Astrocyte of the hippocampus (primary cell): ENCODE measurements at regions not wholly inside any gene's neighbourhood (a gene's known extent, or its start where the extent isn't known, plus 50 kb on each side); places are given as distances from the start of the nearest gene placed in this dataset.
A peak's percentile ranks its signal among the peaks of the same experiment; 100 is the strongest.
"Not testable (repeated sequence)": the region's sequence is repeated elsewhere in the genome, so short reads cannot be mapped to it uniquely, and the experiment has no call there.

Experiments
- DNase-seq: peaks from one replicate; pipeline ENCODE4 v3.0.0; 2011; ENCODE audit warnings: low read depth, low spot score

DNA sequence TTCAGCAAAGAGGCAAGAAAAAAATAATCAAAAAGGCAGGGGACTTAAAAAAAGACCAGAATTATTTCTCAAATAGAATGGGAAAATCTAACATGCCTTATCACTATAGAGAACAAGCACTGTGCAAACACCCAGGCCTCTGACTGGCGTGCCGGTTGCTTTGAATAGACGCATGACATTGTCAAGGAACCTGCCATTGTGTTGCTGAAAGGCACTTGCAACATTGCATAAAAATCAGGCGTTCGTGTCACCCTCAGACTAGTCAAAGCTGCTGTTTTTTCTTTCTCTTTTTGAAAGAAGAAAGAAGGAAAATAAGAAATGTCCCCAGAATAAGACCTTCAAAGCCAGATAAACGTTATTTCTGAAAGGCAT, 549.3 kb upstream of the CADM1 start:
- DNase-seq: no peak

DNA sequence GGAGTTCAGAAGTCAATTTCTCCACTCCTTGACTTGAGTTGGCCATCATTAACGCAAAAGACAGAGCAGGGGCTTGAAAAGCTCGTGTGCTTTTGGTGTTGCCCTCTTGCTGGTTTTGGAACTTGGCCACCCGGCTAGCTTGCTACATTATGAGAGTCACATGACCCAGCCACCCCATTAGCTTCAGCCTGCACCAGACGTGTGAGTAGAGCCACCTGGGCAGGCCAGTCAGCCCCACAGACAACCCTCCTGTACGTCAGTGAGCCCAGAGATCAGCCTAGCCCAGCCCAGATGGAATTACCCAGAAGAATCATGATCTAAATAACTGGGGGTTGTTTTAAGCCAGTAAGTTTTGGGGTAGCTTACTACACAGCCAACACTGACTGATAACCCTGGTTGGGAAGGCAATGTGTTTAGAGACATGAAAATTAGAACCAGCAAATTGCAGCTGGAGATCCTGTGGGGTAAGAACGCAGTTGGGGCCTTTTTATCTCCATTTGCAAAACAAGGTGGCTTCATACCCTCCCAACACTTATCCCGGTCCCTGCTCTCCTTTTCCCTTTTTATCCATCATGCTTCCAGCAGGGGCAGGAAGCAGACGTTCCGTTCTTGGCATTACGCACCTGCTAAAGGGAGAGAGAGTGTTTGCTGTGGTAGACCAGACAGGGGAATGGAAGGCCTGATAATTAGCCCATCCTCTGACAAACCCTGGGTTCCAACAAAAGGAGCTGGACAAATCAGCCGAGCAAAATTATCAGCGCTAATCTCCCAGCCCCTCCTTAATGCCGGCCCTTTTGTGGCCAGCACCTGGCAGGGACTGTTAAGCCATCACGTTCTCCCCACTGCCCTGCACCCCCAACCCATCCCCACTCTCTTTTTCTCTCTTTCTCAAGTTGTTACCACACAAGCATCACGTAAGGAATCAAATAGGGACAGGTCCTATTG, 548.7 kb upstream of the CADM1 start:
- DNase-seq: no peak

- no peak for DNase-seq
Observed at GRCh38 chr11:116051494-116051893, 547.3 kb upstream of the CADM1 start.

GRCh38 chr11:116049383-116049782, 545.2 kb upstream of the CADM1 start:
- DNase-seq: no peak

DNA sequence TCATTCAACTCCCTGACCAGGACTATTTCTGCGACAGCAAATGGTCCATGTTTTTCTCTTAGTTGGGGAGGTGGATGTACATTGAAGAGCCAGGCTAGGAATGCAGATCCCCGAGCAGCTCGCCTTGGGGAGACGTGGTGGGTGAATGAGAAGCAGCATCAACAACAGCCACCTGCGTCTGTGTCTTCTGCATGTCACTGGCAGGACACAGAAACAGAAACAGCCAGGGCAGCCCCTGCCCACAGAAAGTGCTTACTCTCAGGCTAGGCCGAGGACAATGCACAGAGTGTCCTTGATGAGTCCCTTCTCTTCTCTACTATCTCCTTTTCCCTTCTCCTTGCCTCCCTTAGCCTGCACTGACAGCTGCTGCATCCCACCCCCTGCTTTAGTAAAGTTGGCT, 541.9 kb upstream of the CADM1 start:
- DNase-seq: no peak

DNA sequence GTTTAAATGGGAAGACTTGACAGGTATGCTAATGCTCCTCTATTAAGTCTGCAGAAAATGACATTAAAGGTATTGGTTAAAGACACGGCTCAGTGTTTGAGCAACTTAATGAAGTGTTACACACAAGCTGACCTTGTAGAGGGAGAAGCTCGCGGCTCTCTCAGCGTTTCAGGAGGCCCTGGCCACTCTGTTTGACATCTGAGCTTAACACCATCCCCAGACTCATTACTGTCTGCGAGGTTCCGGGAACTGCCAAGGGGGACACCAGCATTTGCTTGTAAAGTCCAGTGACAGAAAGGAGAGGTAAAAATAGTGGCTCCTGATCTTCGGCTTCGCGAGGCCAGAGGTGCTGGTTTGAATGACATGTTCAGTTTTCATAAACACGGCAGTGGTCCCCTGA, 540.7 kb upstream of the CADM1 start:
- DNase-seq: no peak

DNA sequence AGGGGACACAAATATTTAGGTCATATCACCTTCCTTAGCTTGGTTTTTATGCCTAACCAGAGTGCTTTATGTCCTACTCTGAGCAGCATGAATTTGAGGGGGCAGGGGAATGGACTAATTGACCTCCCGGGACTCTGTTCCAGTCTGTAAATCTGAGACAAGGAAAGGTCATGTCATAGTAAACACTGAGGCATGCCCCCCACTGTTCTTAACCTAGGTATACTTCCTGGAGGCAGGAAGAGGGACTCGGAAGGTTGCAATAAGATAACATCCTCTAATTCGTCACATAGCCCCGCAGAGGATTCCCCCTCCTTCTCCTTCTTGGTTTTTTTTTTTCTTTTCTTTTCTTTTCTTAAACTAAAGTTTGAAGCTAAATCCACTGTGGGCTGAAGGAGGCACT, 540.3 kb upstream of the CADM1 start:
- no peak for DNase-seq

- no peak for DNase-seq
Observed at GRCh38 chr11:116043857-116044256, 539.6 kb upstream of the CADM1 start.

DNA sequence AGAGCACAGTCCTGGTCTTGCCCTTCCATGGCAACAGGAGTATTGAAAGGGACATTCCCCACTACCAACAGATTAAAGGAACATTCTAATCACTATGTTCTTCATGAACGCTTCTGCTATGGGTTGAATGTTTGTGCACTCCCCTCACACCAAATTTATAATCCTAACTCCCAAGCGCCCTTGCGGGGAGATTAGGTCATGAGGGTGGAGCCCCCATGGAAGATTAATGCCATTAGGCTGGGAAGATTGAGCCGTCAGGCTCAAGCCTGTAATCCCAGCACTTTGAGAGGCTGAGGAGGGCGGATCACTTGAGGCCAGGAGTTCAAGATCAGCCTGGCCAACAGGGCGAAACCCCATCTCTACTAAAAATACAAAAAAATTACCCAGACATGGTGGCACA, 538.8 kb upstream of the CADM1 start:
- DNase-seq: not testable (repeated sequence)

DNA sequence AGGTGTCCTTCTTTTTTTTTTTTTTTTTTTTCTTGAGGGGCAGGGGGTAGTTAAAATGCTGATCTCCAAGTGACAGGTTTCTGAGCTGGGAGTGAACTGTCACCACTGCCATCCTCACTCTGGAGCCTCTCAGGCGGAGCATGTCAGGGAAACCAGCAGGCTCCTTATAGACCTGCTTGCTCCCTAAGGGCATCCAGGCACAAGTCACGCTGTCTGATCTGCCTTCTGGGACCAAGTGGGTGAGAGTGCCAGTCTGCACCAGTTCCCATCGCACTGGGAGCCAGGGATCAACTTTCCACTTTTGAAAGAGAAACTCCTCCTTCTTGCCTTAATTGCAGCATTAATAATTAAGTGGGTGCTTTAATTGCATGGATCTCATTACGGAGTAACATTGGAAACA, 537.9 kb upstream of the CADM1 start:
- DNase-seq: no peak

- peak; percentile 67 for DNase-seq
Observed at GRCh38 chr11:116037861-116038260, 533.6 kb upstream of the CADM1 start.

DNA sequence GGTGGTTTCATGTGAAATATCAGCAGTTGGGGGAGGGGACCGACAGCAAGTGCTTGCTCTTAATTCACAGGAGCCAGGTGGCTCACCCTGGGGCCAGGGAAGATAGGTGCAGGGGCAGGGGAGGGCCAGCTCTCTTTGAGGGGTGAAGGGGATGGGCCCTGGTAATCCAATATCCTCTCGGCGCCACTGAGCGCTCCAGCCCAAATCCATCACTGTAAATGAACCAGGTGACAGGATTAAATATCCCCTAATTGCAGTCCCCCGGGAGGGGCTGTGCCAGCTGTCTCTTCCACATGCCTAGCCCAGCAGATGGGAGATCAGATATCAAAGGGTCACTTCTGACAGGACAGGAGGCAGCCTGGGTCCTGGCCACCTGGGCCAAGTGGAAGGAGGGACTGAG, 531.8 kb upstream of the CADM1 start:
- DNase-seq: no peak

DNA sequence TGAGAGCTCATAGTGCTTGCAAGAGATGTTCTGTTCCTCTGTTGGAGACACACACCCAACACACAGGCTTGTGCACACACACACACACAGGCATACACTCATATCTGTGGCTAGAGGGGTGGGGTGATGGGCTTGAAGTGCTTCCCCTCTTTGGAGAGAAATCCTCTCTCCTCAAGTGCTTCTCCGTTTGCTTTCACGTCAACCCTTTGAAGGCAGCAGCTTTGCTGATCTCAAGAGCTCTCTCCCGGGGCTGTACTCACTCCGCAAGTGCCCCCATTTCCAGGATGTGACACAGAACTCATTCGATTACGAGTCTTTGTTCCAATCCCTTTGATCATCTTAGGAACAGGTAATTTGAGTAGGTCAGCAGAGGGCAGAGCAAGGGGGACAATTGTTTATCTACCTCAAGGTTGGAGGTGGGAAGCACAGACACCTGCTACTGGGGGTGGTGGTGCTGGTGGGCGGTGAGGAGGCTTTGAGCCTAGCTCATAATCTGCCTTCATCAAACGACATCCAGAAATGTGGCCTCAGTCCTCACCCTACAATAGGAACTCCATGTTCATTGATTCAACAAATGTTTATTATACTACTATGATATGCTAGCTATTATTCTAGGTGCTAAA, 529.8 kb upstream of the CADM1 start:
- DNase-seq: no peak

DNA sequence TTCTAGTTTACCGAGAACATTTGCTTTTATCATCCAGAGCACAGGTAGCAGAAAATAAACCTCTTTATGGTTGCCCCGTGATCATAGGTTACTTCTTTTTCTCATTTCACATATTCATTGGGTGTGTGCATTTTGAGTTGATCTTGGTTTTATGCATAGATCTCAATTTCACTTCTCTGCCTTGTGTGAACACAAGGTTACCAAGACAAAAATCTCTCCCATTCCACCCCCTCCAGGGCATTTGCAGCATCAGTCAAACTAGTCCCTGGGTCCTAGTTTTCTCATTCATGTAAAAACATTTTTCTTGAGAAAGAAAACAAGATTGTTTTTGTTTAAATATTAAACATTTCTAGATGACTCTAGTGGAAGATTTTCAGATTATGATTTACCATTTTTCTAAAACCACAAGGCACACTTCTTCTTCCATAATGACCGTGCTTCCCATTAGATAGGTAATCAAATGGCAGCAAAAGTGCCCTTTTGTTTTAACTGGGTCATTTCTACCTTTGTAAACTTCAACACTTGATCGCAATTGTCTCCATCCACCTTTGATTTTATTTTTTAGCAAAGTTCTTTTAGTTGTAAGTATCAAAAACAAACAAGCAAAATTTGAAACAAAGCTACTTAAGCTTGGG, 526.6 kb upstream of the CADM1 start:
- no peak for DNase-seq

DNA sequence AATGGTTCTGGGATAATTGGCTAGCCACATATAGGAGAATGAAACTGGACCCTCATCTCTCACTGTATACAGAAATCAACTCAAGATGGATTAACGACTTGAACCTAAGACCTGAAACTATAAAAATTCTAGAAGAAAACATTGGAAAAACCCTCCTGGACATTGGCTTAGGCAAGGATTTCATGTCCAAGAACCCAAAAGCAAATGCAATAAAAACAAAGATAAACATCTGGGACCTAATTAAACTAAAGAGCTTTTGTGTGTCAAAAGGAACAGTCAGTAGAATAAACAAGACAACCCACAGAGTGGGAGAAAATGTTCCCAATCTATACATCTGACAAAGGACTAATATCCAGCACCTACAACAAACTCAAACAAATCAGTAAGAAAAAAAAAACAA, 524.3 kb upstream of the CADM1 start:
- DNase-seq: not testable (repeated sequence)

DNA sequence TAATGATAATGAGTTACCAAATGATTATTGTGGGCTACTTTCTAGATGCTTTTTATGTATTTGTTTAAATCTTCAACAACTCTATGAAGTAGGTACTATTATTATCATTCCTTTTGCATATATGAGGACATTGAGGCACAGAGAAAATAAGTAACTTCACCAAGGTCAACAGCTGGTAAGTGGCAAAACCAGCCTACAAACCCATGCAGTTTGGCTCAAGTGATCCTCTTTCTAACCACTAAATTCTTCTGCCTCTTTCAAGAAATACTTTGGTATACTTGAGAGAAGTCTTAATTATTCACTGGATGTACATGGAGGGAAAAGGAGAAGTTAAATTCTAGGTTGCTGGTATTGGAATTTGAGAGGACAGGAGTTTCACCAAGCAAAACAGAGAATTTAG, 495.2 kb upstream of the CADM1 start:
- DNase-seq: no peak

DNA sequence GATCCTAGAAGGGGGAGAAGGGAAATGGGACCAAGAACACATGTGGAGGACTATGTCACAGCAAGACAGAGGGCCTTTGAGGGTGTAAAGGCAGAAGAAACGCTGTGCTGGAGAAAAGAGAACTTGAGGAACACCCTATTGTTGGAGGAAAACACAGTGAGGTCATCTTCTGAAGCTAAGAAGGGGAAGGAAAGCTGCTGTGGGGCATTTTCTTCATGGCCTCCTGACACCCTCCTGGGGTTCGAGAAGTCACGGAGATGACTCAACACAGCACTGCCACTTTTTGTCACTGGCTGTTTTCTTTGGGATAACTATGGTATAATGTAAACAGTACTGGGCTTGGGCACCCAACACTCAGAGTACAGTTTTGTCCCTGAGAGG, 492.6 kb upstream of the CADM1 start:
- DNase-seq: no peak

DNA sequence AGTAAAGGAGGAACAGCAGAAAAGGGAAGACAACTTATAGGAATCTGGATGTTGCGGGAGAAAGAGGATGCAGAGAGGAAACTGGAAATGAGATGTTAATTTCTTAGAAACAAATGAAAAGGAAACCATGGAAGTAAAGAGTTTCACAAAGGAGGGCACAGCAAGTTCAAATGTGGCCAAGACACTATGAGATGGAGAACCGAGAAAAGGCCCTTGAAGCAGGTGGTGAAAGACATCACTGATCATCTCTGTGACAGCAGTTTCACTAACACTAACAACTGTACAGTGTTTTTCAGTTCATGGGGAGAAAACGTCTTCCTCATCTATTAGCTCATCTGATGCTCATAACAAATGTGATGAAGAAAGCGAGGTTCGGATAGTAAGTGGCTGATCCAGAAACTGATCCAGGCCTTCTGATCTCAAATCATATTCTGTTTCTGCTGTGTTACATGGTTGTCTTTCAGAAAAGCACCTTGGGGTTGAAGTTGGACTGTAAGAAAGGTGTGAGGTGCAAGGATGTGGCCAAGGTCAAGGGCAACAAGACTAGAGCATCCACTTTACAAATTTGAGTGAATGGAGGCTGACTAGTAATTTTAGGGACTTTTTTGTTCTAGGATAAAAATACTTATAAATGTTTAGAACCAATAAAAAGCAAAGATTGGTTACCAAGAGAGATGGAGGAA, 492.1 kb upstream of the CADM1 start:
- no peak for DNase-seq

DNA sequence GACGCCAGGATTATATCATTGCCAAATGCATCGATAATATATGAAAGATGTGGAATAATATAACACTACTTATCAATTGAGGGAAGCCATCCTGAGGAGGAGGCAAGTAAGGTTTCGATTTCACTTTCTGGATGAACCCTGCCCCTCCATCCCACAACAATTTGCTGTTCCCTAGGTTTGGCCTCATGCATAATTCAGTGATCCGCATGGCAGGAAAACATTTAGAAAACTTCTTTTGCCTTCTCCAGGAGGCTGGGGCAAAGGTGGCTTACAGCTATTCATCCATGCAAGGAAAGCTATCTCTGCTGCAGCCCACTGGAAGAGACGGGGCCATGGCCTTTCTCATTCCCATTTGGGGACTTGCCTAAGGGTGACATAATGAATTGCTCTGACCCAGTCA, 489.4 kb upstream of the CADM1 start:
- no peak for DNase-seq

GRCh38 chr11:115990004-115990447, 485.8 kb upstream of the CADM1 start:
- peak; percentile 24 for DNase-seq

- peak; percentile 53 for DNase-seq
Observed at GRCh38 chr11:115985896-115986295, 481.7 kb upstream of the CADM1 start.

GRCh38 chr11:115984228-115984627, 480.0 kb upstream of the CADM1 start:
- DNase-seq: no peak
